HG03039 (cell line): ENCODE measurements at regions not wholly inside any gene's neighbourhood (a gene's known extent, or its start where the extent isn't known, plus 50 kb on each side); places are given as distances from the start of the nearest gene placed in this dataset.

Source experiments
- ATAC-seq: cut with Tn5 transposase; IDR thresholded peaks from one replicate; pipeline ENCODE4 v1.9.1; 2021; ENCODE audit warnings: mild to moderate bottlenecking, moderate library complexity; ENCODE audit not compliant: unreplicated experiment

DNA sequence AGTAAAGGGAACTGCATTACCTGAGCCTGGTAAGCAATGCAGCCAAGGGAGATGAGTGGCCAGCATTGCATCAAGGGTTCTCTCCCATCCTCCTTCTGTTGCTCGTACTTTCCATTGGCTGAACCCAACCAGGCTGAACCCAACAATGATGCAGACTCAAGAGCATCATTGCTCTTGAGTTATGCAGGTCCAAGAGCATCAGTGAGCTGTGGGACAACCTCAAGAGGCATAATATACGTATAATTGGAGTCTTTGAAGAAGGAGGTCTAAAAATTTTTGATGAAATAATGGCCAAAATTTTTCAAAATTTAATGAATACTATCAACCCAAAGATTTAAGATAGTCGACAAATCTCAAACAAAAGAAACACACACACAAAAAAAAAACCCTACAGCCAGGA lies 213.0 kb downstream of the RNF152 start:
- no peak for ATAC-seq

DNA sequence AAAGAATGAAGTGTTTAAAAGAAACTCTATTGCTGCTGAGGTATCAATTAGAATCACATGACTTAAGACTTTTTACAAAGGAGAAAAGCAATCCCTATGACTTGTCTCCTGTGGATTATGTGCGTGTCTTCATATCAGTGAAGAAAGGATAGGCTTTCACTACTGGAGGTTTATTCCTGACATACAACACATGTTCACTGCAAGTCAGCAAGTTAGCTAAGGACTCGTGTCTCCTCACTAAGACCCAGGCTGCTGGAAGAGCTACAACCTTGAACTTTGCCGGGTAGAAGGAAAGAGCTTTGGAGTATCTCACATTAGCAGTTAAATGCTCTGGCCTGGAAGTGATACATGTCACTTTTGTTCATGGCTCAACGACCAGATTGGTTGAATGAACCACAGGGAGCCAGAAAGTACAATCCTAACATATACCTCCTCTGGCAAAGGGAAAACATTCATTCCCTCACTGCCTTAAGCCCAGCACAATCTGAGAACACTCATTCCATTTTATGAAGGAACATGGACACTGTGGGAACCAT lies 215.3 kb downstream of the RNF152 start:
- ATAC-seq: no peak

DNA sequence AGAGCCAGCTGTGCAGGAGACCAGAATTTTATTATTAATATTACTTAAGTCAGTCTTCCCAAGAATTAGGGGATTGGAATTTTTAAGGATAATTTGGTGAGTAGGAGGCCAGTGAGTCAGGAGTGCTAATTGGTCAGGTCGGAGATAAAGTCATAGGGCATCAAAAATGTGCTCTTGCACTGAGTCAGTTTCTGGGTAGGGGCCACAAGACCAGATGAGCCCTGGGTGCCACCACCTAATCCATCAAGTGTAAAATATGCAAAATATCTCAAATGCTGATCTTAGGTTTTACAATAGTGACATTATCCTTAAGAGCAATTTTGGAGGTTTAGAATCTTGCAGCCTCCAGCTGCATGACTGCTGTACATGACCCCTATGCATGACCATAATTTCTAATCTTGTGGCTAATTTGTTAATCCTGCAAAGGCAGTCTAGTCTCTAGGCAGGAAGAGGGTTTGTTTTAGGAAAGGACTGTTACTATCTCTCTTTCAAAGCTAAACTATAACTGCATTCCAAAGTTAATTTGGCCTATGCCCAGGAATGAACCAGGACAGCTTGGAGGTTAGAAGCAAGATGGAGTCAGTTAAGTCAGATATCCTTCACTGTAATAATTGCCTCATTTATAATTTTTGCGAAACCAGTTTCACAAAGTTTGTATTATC lies 215.9 kb downstream of the RNF152 start:
- no peak for ATAC-seq

DNA sequence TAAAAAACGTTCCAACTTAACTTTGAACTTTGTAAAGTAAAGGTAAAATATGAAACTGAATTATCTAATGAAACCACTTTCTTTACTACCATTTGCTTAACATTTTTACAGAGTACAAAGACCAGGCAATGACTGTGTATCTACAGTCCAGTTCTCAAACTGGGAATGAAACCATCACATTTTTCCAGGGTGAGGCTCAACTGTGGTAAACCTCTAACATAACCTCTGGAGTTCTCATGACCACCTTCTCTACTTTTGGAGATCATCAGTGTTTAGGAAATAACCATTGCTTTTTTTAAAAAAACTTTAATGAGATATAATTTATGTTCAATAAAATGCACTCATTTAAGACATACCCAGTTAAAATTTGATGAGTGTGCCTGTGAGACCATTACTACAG lies 223.5 kb downstream of the RNF152 start:
- ATAC-seq: no peak

DNA sequence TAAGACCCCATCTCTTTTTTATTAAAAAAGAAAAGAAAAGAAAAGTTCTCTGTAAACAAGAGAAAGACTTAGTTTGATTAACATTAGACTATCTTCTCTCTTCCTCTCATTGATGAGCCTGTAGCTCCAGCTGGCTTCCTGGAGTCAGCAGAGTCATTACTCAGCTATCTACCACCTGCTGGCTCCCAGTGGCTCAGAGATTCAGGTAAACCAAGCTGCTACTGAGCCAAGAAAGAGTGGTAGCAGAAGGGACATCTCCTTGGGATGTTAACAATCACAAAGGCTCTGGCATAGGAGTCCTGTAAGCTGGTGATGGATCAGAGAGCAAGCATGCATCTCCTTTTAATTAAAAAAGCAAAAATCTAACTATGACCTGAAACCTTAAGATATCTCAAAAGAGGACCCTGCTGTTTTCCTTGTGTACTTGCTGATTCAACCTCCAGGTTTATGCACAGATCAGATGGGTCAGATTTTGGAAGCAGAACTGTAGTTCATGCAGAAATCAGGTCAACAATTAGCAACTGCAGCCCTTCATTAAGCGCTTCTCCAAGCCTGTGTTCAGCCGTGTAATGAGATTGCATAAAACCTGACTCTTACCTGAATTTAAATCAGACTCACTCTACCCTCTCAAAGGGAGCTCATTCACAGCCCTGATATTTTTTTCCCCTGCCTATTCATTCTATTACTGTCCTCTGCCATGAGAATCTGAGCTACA lies 225.8 kb downstream of the RNF152 start:
- no peak for ATAC-seq

DNA sequence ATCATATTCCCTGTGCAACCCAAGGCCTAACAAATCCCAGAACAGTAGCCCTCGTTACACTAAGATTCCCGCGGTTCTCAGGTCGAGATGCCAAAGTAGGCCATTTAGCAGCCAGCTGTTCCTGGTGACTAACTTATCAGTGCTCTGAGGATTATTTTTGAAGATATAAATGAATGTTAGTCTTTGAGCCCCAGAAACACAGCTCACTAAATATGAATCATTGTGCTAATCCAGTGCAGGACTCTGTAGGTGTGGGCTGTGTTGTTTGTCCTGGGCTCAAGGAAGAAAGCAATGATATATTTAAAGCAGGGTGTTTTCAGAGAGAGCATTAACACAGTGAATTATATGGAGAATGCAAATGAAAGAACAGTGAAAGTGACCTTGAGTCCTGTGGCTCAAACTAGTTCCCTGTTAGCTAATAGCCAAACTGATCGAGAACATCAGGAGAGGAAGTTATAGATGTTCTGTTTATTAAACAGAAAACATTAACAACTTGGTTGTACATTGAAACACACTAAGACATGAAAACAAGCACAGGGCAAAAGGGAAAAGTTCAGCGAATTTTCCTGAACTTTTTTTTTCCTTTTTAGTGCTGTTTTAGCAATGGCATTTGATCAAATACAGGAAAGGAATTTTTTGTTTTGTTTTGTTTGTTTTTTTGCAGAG lies 228.3 kb downstream of the RNF152 start:
- ATAC-seq: no peak

DNA sequence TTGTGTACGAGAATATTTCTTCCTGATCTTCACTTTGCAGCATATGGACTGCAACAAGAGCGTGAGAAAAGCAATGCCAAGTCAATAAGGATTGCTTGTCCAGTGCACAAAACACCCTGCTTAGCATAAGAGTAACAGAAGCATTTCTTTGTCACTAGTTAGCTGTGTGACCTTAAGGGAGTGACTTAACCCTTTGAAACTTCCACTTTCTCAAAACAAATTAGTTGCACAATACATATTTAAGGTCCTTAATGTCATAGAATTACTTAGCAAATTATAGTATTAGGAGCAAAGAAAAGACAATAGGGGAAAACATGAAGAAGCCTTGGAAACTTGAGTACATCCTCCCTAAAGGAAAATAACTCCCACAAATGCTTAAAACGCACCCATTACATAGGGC lies 230.1 kb downstream of the RNF152 start:
- no peak for ATAC-seq

DNA sequence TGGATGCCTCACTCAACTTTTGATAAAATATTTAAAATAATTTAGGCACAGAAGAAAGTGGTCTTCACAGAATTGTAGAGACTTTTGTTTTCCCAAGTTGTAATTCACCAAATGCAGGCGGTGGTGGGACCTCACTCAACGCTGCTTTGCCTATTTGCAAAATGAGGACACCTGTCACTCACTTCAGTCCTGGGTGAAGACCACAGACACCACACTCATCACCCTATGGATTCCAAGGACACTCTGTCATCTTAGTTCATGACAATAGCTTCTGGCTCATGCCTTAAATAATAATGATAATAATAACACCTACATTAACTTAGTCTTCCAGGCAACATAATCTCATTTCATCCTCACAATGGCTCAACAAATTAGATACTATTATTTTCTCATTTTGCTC lies 234.4 kb downstream of the RNF152 start:
- ATAC-seq: no peak

DNA sequence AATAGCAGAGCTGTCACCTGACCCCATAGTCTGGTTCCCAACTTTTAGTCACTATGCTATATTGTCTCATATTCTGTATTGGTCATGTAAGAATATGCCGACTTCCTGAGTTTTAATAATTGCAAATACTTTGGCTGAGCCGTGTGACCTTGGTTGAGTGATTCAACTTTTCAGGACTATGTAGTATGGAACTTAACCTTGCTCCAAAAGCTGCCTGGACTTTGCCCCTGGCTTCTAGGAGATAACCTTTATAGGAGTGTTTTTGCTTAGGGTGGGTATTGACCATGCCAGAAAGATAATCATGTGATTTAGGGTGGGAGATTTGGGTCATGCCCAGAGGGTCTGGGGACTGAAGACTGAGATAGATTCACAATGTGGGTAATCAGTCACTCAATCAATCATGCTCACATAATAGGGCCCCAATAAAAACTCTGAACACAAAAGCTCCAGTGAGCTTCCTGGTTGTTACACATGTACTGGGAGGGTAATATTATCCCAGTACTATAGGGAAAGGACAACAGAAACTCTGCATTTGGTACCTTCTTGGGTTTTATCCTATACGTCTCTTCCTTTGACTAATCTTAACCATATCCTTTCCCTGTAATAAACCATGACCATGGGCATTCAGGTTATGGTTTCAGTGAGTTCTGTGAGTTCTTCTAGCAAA lies 235.6 kb downstream of the RNF152 start:
- ATAC-seq: no peak

DNA sequence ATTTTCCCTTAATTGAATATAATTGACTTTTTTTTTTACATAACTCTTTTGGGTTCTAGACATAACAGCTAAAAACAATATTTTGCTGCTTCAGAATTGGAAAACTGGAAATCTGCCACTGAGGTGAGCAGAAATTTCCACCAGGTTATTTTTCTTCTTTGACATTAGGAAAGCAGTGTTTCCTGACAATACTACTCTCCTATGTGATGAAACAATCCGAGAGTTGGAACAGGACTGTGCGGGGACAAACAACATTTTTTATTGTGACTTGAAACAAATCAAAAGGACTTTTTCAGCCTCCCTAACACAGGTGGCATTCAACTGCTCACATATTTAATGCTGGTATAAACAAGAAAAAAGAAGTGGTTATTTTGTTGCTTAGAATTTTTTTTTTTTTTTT lies 237.2 kb downstream of the RNF152 start:
- no peak for ATAC-seq

DNA sequence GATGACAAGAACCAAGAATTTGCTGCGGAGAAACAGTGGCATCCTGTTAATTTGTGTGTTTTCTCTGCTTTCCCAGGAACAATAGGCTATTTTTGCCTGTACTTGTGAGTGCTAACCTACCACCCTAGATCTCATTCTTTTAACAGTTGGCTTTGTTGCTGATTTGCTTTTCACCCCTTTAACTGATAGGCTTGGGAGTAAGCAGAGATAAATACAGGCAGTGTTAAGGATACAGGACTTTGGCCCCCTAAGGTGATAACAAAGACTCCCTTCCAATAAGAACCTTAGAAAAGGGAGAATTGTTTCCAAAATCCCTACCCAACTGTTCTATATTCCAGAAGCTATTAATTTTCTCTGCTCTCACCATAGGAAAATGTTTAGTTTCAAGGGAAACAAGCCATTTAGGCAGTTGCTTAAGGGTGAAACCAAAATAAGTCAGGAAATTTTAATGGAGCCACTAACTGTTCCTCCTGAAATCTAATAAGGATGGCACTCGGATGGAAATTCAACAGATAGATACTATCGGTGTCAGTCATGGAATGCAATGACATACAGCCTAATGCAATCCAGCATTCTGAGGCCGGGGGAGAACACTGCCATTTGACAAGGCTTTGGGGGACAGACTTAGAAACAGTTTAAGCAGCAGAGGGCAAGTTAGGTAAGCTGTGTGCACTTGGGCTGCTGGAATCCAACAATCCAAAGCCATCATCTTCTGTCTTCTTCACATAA lies 238.8 kb downstream of the RNF152 start:
- no peak for ATAC-seq

DNA sequence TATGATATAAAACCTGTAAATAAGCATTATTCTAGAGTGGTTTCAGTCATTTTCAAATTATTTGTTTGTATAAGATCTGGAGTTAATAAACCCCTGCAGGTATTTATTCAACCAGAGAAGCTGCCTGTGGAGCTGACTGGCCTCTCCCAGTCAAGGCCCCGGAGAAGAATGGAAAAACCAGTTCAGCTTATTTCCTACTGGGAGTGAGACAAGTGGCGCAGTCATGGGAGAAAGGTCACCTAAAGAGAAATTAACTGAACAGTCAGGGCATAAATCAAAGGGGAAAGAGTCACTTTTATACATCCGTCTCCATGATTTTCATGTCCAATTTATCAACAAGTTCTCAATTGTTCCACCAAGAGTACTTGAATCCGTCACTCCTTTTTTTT lies 240.9 kb downstream of the RNF152 start:
- ATAC-seq: no peak

DNA sequence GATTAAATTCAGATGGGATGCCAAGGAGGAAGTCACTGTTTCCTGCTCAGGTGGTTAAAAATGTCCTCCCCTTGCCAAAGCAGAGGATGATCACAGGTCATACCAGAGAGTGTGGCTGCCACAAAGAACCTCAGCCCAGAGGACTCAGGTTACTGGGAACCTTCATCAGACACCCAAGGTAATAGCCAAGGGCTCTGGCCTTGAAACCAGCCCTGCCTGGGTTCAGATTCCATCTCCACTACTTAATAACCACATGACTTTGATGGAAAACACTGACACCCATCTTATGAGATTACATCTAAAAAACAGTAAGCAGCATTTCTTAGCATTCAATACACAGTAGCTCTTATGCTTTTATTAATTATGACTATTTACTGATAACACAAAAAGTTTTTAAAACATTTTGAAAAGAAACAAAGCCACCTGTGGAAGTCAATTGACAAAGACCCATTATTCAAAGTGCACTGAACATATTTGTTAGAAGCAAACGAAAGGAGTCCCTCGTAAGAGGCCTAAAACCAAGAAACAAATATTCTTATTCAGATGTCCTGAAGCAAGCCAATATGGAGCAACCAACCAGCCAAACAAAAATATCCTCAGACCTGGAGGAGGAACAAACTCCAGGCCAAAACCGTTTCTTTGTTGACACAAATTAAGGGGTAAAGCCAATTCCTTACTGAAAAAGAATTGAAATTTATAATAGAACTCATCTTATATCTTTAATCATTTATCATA lies 241.5 kb downstream of the RNF152 start:
- ATAC-seq: no peak

DNA sequence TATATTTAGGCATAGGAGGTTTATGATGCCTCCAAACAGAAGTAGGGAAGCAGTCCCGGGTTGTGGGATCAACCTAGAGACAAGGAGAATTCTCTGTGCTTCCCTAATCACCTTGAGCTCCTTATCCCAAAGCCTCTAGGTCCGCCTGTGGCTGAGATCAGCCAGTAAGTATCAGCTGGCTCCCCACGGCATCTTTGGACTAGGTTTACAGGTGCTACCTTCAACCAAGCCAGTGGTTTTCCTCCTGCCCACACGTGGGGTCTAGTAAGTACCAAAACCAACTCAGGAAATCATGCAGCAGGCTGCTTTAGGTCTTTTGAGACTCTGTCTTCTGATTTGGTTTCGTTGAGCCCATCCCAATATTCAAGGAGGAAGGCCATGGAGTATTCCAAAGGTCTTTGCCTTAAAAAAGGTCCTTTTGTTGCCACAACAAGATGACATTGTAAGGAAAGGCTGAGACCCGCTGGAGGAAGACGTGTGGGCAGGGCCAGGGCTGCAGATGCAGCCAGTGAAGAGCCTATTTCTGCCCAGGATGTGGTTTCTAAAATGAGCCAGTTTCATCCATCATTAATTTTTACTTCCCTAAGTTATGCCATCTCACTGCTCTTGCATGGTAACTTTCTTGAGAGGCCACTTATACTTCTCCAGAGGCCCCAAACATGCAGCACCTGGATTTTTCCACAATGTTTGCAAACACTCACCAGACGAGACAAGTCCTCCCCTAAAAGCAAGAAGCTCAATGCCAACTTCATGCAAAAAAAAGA lies 248.7 kb downstream of the RNF152 start:
- no peak for ATAC-seq

DNA sequence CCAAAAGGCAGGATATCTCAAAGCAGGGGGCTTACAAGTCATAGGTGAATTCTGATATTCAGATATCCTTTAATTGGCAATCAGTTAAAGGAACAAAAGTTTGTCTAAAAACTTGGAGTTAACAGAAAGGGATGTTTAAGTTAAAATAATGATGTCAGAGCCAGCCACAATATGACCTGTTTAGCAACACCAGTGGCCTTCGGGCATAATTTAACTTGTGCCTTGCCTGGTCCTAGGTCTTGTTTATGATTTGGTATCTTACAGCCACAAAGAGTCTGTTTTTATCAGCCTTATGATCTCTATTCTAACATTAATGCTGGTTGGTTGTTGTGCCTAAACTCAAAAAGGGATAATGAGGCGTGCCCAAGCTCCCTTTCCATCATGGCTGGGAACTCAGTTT lies 252.9 kb downstream of the RNF152 start:
- ATAC-seq: no peak

DNA sequence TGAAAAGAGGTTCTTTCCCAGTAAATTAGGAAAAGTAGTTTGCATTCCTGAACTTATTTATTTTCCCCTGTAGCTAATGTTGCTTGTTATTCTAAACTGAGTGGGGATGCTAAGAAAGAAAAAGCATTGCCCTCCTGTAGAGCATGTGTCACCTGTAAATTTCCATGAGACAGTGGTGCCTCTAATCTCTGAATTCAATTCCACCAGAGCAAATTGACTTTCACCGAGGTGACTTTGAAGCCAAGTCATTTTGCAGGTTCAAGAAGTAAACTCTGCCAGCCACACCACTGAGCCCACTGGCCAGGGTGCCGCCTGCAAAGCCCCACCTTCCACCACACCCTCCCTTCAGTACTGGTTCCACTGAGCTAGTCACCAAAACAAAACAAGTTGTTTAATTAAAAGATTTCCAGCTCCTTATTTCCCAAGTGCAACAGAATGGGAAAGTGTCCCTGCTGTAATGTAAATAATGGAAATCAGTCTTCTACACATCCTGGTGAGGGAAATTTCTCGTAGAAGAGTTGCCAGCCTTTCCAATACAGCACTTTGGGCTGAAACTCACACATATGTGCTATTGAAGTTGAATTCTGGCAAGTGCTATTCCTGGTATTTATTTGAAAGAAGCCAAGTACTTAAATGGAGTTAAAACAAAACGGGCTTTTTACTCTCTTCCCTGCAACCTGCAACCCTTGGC lies 254.8 kb downstream of the RNF152 start:
- ATAC-seq: no peak

DNA sequence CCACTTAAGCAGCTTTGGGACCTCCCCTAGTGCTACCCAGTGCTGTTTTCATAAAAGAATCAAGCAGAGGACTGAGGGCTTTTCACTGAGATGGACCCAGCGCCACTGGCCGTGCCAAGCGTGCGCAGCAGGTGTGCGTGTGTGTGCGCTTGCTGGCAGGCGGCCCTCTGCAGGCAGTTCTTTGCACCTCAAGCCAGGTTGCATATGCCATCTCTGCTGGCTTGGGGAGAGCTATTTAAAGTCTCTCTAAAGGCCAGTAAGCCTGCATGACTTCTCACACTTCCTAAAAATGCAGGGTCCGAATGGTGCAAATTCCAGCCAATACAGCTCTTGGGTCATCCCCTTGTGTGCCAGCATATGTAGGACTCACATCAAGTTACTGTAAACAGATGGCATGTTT lies 255.5 kb downstream of the RNF152 start:
- no peak for ATAC-seq

DNA sequence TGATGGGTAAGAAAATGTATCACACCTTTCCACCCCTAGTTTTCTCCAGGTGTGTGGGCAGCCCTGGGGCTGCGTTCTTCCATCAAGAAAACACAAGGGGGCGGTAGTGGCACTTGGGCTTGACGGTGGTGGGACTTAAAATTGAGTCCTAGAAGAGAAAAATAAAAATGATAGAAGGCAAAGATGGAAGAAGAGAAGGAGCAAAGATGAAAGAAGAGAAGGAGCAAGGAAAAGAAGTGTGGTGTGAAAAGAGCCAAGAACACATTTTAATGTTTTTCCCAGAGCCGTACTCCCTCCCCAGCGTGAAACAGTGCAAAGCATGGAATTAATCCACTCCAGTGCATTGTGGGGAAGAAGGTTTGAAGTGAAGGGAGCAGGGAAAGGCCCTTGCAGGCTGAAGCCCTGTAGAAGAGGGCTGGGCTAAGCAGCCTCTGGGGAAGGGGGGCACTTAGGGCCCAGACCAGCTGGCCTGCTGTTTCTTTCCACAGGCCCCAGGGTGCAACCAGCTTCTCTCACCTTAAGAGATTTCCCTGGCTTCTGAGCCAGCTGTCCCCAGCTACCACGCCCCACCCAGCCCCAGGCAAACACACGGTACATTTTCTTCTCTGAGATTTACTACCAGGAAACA lies 256.8 kb downstream of the RNF152 start:
- peak; percentile 67 for ATAC-seq
